GM23338 (cell line): ENCODE measurements at regions not wholly inside any gene's neighbourhood (a gene's known extent, or its start where the extent isn't known, plus 50 kb on each side); places are given as distances from the start of the nearest gene placed in this dataset.

Source experiments
- ATAC-seq: fragments of 200-7000 bp; cut with Tn5 transposase; 3 replicates; pipeline ENCODE4 v1.9.1; 2020
- DNase-seq: peaks from one replicate; pipeline ENCODE4 v3.0.0-alpha.2; 2015; ENCODE audit warnings: low spot score
- H2AFZ ChIP-seq: fragments of 200-600 bp; sonication (generic); 2 replicates; pipeline ENCODE4 v1.8.0; 2016; ENCODE audit warnings: antibody characterized with exemption, mild to moderate bottlenecking, moderate library complexity
- H3F3A ChIP-seq: fragments of 200-600 bp; sonication (generic); replicated peaks from 2 replicates; pipeline ENCODE4 v1.8.0; 2017; ENCODE audit warnings: antibody characterized with exemption, mixed run types, low read depth
- H3K27ac ChIP-seq: fragments of 200-600 bp; sonication (generic); 2 replicates; pipeline ENCODE4 v1.6.1; 2016; ENCODE audit warnings: low read depth
- H3K27me3 ChIP-seq: fragments of 200-600 bp; sonication (generic); 2 replicates; pipeline ENCODE4 v1.8.0; 2016; ENCODE audit warnings: mild to moderate bottlenecking, mixed run types, moderate library complexity; ENCODE audit not compliant: insufficient read depth
- H3K36me3 ChIP-seq: fragments of 200-600 bp; sonication (generic); 2 replicates; pipeline ENCODE4 v1.8.0; 2016; ENCODE audit warnings: mild to moderate bottlenecking; ENCODE audit not compliant: insufficient read depth
- H3K4me1 ChIP-seq: fragments of 200-600 bp; sonication (generic); 2 replicates; pipeline ENCODE4 v1.8.0; 2016; ENCODE audit warnings: mild to moderate bottlenecking, moderate library complexity; ENCODE audit not compliant: insufficient read depth
- H3K4me2 ChIP-seq: fragments of 200-600 bp; sonication (generic); 2 replicates; pipeline ENCODE4 v1.7.1; 2017; ENCODE audit warnings: mixed run types
- H3K4me3 ChIP-seq: fragments of 200-600 bp; sonication (generic); 2 replicates; pipeline ENCODE4 v1.6.1; 2016; ENCODE audit warnings: mixed run types
- H3K79me2 ChIP-seq: fragments of 200-600 bp; sonication (generic); replicated peaks from 2 replicates; pipeline ENCODE4 v1.8.0; 2017; ENCODE audit warnings: mild to moderate bottlenecking; ENCODE audit not compliant: insufficient read depth
- H3K9me2 ChIP-seq: fragments of 200-600 bp; sonication (generic); 2 replicates; pipeline ENCODE4 v1.8.0; 2017; ENCODE audit not compliant: insufficient read depth
- H4K20me1 ChIP-seq: fragments of 200-600 bp; sonication (generic); replicated peaks from 2 replicates; pipeline ENCODE4 v1.8.0; 2017; ENCODE audit warnings: mild to moderate bottlenecking; ENCODE audit not compliant: insufficient read depth
- H3K27ac Mint-ChIP-seq: 2 replicates; pipeline ENCODE4 v1.8.0; 2020; ENCODE audit warnings: inconsistent platforms, mild to moderate bottlenecking, moderate library complexity, mixed read lengths
- H3K27me3 Mint-ChIP-seq: 3 replicates; pipeline ENCODE4 v1.8.0; 2022; ENCODE audit warnings: low read depth, mild to moderate bottlenecking, moderate library complexity, mixed read lengths, inconsistent platforms; ENCODE audit not compliant: insufficient read depth, poor library complexity
- H3K36me3 Mint-ChIP-seq: 3 replicates; pipeline ENCODE4 v1.8.0; 2021; ENCODE audit warnings: low read depth, mild to moderate bottlenecking, inconsistent platforms, moderate library complexity, mixed read lengths
- H3K4me1 Mint-ChIP-seq: 3 replicates; pipeline ENCODE4 v1.8.0; 2020; ENCODE audit warnings: mild to moderate bottlenecking, inconsistent platforms, mixed read lengths
- H3K4me3 Mint-ChIP-seq: 3 replicates; pipeline ENCODE4 v1.8.0; 2021; ENCODE audit warnings: moderate library complexity, mild to moderate bottlenecking, inconsistent platforms, mixed read lengths
- H3K9me3 Mint-ChIP-seq: 3 replicates; pipeline ENCODE4 v1.8.0; 2020; ENCODE audit warnings: moderate library complexity, mild to moderate bottlenecking, inconsistent platforms, mixed read lengths
- CREB1 ChIP-seq: fragments of 250-450 bp; sonication (Bioruptor Pico); IDR thresholded peaks from 2 replicates; pipeline ENCODE4 v1.5.0; 2020; ENCODE audit warnings: low read depth, mild to moderate bottlenecking, moderate library complexity
- EZH2 ChIP-seq: fragments of 200-600 bp; sonication (generic); IDR thresholded peaks from one replicate; pipeline ENCODE4 v1.8.0; 2017; ENCODE audit warnings: antibody characterized with exemption, mild to moderate bottlenecking, low read depth; ENCODE audit not compliant: unreplicated experiment
- EZH2phosphoT487 ChIP-seq: fragments of 200-600 bp; sonication (generic); IDR thresholded peaks from one replicate; pipeline ENCODE4 v1.8.1; 2018; ENCODE audit warnings: antibody characterized with exemption; ENCODE audit not compliant: unreplicated experiment
- JUNB ChIP-seq: IDR thresholded peaks from one replicate; pipeline ENCODE4 v1.6.1; 2016; ENCODE audit warnings: antibody characterized with exemption; ENCODE audit not compliant: unreplicated experiment
- NANOG ChIP-seq: IDR thresholded peaks from 2 replicates; pipeline ENCODE4 v1.6.1; 2016; ENCODE audit warnings: antibody characterized with exemption, borderline replicate concordance
- POLR2AphosphoS5 ChIP-seq: IDR thresholded peaks from 2 replicates; pipeline ENCODE4 v1.6.1; 2016; ENCODE audit warnings: antibody characterized with exemption, low read depth
- REST ChIP-seq: IDR thresholded peaks from one replicate; pipeline ENCODE4 v1.6.1; 2018; ENCODE audit warnings: antibody characterized with exemption; ENCODE audit not compliant: unreplicated experiment
- STAT1 ChIP-seq: IDR thresholded peaks from one replicate; pipeline ENCODE4 v1.6.1; 2016; ENCODE audit warnings: antibody characterized with exemption; ENCODE audit not compliant: unreplicated experiment
- ZNF114 ChIP-seq: fragments of 250-450 bp; sonication (Bioruptor Pico); IDR thresholded peaks from 2 replicates; pipeline ENCODE4 v1.5.0; 2020; ENCODE audit warnings: mild to moderate bottlenecking, moderate library complexity
- ZNF331 ChIP-seq: fragments of 250-450 bp; sonication (Bioruptor Pico); IDR thresholded peaks from 2 replicates; pipeline ENCODE4 v1.5.0; 2020; ENCODE audit warnings: low read depth, mild to moderate bottlenecking, moderate library complexity
- TF ChIP-seq, protein P1 (sequence below): IDR thresholded peaks from 2 replicates; pipeline ENCODE4 v1.6.1; 2016; ENCODE audit warnings: antibody characterized with exemption
- TF ChIP-seq, protein P2 (sequence below), 2 experiments: fragments of 200-600 bp in 1 of 2; sonication (generic) in 1 of 2; conservative IDR thresholded peaks; 2 replicates each; pipeline versions ENCODE4 v1.5.1 to v1.6.1; 2016 to 2017; ENCODE audit warnings: antibody characterized with exemption in 2 of 2, low read depth in 2 of 2, mild to moderate bottlenecking in 2 of 2, moderate library complexity in 1 of 2

DNA sequence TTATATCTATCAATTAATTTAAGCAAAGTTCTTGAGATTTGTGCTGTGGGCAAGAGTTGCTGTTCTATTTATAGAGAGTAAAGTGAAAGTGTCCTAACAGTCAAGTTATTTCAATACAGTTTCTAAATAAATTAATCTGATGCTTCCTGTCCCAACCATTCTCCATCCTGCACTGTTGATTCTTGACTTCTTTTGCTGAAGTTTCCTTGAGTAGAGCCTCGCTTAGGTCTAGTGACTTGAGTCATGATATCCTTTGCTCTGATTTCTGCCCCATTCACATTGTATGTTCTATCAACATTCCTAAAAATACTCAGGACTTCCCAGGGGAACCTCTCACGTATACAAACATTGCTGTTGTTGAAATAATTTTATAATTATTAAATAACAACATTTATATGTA, 498.4 kb upstream of the ALCAM start:
- Histone ChIP-seq H3K79me2 (no peaks in the 10 kb centered on the region), H3K36me3 (no peaks in the 10 kb centered on the region), H3K4me1 (no peaks in the 10 kb centered on the region), H3K9me2 (no peaks in the 10 kb centered on the region; the same call in 1 of the 2 replicates), H3K27me3 (no peaks in the 10 kb centered on the region), H2AFZ (no peak overlapping the region), H3K27ac (no peak overlapping the region), H3F3A (no peaks in the 10 kb centered on the region), H3K4me2 (no peak overlapping the region), H4K20me1 (no peaks in the 10 kb centered on the region), H3K4me3 (no peak overlapping the region)
- Mint-ChIP-seq H3K4me1 (no peaks in the 10 kb centered on the region), H3K36me3 (no peaks in the 10 kb centered on the region), H3K4me3 (no peak overlapping the region), H3K27ac (no peak overlapping the region), H3K27me3 (peaks cover 1% of the 10 kb centered on the region), H3K9me3 (no peaks in the 10 kb centered on the region)
- TF ChIP-seq STAT1 (no peak), EZH2phosphoT487 (no peak), POLR2AphosphoS5 (no peak), ZNF114 (CRISPR knock-in tag) (no peak), JUNB (no peak), ZNF331 (no peak)
- no peak for ATAC-seq
- no peak for DNase-seq

DNA sequence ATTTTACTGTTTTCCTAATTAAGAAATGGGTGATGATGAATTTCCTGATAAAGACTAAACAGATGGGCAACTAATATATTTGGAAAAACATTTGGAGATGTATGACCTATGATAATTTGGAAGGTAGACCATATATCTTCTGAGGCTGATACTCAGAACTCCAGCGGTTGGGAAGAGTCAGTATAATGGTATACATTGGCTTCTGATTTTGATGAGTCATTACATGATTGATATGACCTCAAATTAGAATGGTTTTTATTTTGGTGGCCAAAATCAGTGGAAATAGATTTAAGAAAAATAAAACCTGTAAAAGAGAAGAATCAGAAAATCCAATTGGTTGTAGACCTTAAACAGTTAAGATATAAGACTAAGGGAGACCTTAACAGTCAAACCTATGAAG, 496.4 kb upstream of the ALCAM start:
- Mint-ChIP-seq H3K4me1 (no peaks in the 10 kb centered on the region), H3K36me3 (no peaks in the 10 kb centered on the region), H3K27ac (no peak overlapping the region), H3K4me3 (no peak overlapping the region), H3K27me3 (peaks cover 4% of the 10 kb centered on the region), H3K9me3 (no peaks in the 10 kb centered on the region)
- no peak overlapping the region for H3K4me3 ChIP-seq
- DNase-seq (no peak), ATAC-seq (no peak)
- H2AFZ ChIP-seq: no peak overlapping the region
- no peaks in the 10 kb centered on the region for H3K36me3 ChIP-seq
- H3K79me2 ChIP-seq: no peaks in the 10 kb centered on the region
- H3F3A ChIP-seq: no peaks in the 10 kb centered on the region
- H3K9me2 ChIP-seq: no peaks in the 10 kb centered on the region; the same call in 1 of the 2 replicates
- H3K27me3 ChIP-seq: no peaks in the 10 kb centered on the region
- no peaks in the 10 kb centered on the region for H3K4me1 ChIP-seq
- no peaks in the 10 kb centered on the region for H4K20me1 ChIP-seq
- no peak overlapping the region for H3K27ac ChIP-seq
- H3K4me2 ChIP-seq: no peak overlapping the region
- TF ChIP-seq, protein P1, sequence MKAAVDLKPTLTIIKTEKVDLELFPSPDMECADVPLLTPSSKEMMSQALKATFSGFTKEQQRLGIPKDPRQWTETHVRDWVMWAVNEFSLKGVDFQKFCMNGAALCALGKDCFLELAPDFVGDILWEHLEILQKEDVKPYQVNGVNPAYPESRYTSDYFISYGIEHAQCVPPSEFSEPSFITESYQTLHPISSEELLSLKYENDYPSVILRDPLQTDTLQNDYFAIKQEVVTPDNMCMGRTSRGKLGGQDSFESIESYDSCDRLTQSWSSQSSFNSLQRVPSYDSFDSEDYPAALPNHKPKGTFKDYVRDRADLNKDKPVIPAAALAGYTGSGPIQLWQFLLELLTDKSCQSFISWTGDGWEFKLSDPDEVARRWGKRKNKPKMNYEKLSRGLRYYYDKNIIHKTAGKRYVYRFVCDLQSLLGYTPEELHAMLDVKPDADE: no peak
- TF ChIP-seq REST (no peak), JUNB (no peak), ZNF114 (CRISPR knock-in tag) (no peak), POLR2AphosphoS5 (no peak), EZH2 (no peak), CREB1 (no peak), ZNF331 (no peak), NANOG (no peak), STAT1 (no peak)
- TF ChIP-seq, protein P2, sequence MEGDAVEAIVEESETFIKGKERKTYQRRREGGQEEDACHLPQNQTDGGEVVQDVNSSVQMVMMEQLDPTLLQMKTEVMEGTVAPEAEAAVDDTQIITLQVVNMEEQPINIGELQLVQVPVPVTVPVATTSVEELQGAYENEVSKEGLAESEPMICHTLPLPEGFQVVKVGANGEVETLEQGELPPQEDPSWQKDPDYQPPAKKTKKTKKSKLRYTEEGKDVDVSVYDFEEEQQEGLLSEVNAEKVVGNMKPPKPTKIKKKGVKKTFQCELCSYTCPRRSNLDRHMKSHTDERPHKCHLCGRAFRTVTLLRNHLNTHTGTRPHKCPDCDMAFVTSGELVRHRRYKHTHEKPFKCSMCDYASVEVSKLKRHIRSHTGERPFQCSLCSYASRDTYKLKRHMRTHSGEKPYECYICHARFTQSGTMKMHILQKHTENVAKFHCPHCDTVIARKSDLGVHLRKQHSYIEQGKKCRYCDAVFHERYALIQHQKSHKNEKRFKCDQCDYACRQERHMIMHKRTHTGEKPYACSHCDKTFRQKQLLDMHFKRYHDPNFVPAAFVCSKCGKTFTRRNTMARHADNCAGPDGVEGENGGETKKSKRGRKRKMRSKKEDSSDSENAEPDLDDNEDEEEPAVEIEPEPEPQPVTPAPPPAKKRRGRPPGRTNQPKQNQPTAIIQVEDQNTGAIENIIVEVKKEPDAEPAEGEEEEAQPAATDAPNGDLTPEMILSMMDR (conservative IDR thresholded peaks at IDR 0.05; ENCODE audit: low read depth in 2 of 2): no peak
